ENCODE measurements at regions not wholly inside any gene's neighbourhood (a gene's known extent, or its start where the extent isn't known, plus 50 kb on each side); places are given as distances from the start of the nearest gene placed in this dataset.

GRCh38 chr19:30924069-30924636 lies 425.1 kb downstream of the TSHZ3 start:
- TF ChIP-seq, protein P1, sequence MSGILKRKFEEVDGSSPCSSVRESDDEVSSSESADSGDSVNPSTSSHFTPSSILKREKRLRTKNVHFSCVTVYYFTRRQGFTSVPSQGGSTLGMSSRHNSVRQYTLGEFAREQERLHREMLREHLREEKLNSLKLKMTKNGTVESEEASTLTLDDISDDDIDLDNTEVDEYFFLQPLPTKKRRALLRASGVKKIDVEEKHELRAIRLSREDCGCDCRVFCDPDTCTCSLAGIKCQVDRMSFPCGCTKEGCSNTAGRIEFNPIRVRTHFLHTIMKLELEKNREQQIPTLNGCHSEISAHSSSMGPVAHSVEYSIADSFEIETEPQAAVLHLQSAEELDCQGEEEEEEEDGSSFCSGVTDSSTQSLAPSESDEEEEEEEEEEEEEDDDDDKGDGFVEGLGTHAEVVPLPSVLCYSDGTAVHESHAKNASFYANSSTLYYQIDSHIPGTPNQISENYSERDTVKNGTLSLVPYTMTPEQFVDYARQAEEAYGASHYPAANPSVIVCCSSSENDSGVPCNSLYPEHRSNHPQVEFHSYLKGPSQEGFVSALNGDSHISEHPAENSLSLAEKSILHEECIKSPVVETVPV (CRISPR knock-in tag; IDR thresholded peaks at IDR 0.05), result no peak
- TF ChIP-seq POU6F1 (CRISPR knock-in tag; IDR thresholded peaks at IDR 0.05; ENCODE audit: borderline replicate concordance, low read depth) (no peak), ESRRG (CRISPR knock-in tag; IDR thresholded peaks at IDR 0.05) (no peak), ZFP3 (CRISPR knock-in tag; IDR thresholded peaks at IDR 0.05) (no peak), ZFP30 (CRISPR knock-in tag; IDR thresholded peaks at IDR 0.05) (no peak), ISL1 (CRISPR knock-in tag; IDR thresholded peaks at IDR 0.05) (no peak)

Measured in SK-N-SH treated with all-trans-retinoic acid at 6 μM for 48 hours (cell line).